Fibroblast of pulmonary artery (primary cell): ENCODE measurements at regions not wholly inside any gene's neighbourhood (a gene's known extent, or its start where the extent isn't known, plus 50 kb on each side); places are given as distances from the start of the nearest gene placed in this dataset.

Source experiments
- DNase-seq: peaks from one replicate; pipeline ENCODE4 v3.0.0-alpha.2; 2010; ENCODE audit warnings: low read depth
- H3K4me3 ChIP-seq: replicated peaks from 2 replicates; pipeline ENCODE4 v1.5.1; 2011; ENCODE audit warnings: low read depth, mild to moderate bottlenecking, control low read depth, low read length, moderate library complexity
- CTCF ChIP-seq: IDR thresholded peaks from 2 replicates; pipeline ENCODE4 v1.5.1; 2011; ENCODE audit warnings: mild to moderate bottlenecking, control low read depth, low read length, inconsistent platforms; ENCODE audit errors: missing control alignments

- no peak for DNase-seq
- no peak for TF ChIP-seq CTCF
- no peak overlapping the region for H3K4me3 ChIP-seq
Measured at GRCh38 chr4:186887291-186887700, 163.6 kb upstream of the FAT1 start.

- H3K4me3 ChIP-seq: no peak overlapping the region
- TF ChIP-seq CTCF: no peak
- no peak for DNase-seq
Measured at GRCh38 chr4:186887752-186888151, 164.1 kb upstream of the FAT1 start.

- H3K4me3 ChIP-seq: no peak overlapping the region
- no peak for TF ChIP-seq CTCF
- no peak for DNase-seq
Measured at GRCh38 chr4:186889876-186890643, 166.4 kb upstream of the FAT1 start.

- DNase-seq: no peak
- TF ChIP-seq CTCF: no peak
Measured at GRCh38 chr4:186891859-186892486, 168.3 kb upstream of the FAT1 start.

DNA sequence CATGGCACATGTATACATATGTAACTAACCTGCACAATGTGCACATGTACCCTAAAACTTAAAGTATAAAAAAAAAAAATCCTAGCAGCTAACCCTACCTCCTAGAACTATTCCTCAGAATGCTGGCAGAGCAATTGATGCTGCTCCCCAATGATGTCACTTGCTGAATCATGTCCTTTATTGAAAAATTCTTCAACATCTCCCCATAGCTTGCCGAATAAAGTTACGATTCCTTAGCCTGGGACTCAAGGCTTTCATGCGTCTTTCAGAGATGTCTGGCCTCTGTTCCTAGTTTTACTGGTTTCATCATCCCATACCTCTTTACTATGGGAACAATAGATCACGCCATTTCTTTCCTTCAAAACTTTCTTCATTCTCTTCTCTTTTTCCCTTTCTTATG is 174.7 kb upstream of the FAT1 start:
- TF ChIP-seq CTCF: no peak
- H3K4me3 ChIP-seq: no peak overlapping the region
- no peak for DNase-seq

More at GRCh38 chr4:186891859-186892486, 168.3 kb upstream of the FAT1 start:
- H3K4me3 ChIP-seq: no peak overlapping the region

DNA sequence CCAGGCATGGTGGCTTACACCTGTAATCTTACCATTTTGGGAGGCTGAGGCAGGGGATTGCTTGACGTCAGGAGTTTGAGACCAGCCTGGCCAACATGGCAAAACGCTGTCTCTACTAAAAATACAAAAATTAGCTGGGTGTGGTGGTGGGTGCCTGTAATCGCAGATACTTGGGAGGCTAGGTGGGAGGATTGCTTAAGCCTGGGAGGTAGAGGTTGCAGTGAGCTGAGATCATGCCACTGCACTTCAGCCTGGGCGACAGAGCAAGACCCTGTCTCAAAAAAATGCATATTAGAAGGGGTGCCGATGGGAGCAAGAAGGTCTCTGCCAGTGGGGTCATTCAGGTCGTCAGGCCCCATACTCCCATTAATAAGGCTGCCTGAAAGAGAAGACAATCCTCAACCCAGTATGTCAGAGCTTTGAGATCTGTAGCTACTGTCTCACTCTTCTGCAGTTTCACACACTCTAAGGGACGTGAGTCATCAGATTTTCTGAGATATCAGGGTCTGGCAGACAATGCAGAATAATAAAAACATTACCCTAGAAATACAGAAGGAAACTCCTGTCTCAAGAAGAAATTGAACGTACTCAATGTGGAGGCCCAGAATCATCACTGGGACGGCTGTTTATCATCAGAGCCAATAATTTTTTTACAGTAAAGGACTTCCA is 176.7 kb upstream of the FAT1 start:
- peak; percentile 88 for DNase-seq
- no peak for TF ChIP-seq CTCF
- H3K4me3 ChIP-seq: no peak overlapping the region
